NCI-H146 (cell line): ENCODE measurements at regions not wholly inside any gene's neighbourhood (a gene's known extent, or its start where the extent isn't known, plus 50 kb on each side); places are given as distances from the start of the nearest gene placed in this dataset.
"Not testable (repeated sequence)": the region's sequence is repeated elsewhere in the genome, so short reads cannot be mapped to it uniquely, and the experiment has no call there.

Source experiments
- DNase-seq: peaks from one replicate; lab custom pipeline; 2025; lab: John Stamatoyannopoulos, UW

DNA sequence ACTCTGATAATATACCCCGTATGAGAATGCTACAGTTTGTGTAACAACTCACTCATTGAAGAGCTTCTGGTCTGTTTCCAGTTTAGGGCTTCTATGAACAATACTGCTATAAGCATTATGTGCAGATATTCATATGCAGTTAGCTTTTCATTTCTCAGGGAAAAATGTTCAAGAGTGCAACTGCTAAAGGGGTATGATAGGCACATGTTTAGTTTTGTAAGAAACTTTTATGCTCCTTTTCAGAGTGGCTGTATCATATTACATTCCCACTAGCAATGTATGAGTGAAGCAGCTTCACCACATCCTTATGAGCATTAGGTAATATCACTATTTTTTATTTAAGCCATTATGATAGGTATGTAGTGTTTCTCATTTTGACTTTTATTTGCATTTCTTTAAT is 182.6 kb upstream of the CXCL12 start:
- DNase-seq: no peak

DNA sequence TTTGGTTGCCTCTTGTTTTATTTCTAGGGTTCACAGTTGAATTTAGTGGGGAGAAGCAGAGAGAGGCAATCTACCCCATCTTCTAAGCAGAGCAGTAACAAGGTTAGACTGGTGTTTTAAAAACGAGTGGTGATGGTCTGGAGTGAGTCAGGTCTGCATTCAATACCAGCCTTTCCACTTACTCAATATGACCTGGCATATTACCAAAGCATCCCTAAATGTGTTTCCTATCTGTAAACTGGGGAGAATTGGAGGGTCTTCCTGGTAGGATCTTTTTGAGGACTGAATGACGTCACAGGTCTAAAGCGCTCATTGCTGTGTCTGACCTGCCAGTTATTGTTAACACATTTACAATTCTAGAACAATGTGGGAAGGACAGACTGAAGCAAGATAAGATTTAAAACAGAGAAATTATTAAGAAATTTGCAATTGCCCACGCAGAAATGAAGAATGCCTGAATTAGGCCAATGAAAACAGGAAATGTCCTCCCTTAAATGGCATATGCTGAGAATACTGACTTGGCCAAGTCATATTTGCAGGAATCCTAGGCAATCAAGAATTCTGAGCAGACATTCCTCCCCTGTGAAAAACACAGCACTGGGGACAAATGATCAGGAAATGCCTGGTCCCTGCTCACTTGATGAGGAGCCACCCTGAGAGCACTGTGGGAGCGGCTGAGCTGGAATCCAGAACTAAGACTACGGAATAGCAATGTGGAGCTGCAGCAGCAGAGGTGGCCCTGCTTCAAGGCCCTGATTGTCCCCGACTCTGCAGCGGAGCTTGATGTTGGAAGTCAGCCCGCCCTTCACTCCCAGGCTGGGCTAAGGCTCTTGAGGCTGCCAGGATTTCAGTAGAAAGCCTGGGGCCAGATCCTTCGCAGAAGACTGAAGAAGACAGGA is 184.5 kb upstream of the CXCL12 start:
- DNase-seq: no peak

DNA sequence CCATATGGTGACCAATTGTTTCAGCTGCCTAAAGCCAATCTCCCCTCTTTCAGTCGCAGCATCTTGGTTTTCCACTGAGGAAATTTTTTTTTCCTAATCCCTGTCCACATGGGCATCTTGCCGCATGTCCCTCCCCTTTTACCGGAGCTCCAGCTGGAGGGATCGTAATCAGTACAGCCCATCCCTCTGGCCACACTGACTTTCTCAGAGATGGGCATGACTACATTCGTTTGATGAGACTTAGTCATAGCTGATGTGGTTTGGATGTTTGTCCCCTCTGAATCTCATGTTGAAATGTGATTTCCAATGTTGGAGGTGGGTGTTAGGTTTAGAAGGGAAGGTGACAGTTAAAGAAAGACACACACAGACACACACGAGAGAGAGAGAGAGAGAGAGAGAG is 186.8 kb upstream of the CXCL12 start:
- no peak for DNase-seq

DNA sequence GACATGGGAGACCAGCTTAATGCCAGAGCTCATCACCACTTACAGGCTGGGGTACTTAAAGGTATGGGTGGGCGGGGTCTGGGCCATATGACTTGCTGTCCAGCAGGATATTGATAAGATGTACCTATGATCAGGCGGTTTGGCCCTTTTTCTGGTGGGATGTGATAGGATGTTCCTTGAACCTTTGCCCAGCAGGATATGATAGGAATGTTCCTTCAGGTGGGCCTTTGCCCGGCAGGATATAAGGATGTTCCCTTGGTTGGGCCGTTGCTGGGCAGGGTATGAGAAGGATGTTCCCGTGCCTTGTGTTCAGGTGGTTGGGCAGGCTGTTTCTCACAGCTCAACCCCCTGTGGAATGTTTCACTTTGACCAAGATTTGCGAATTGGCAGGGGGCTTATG is 187.2 kb upstream of the CXCL12 start:
- DNase-seq: no peak

DNA sequence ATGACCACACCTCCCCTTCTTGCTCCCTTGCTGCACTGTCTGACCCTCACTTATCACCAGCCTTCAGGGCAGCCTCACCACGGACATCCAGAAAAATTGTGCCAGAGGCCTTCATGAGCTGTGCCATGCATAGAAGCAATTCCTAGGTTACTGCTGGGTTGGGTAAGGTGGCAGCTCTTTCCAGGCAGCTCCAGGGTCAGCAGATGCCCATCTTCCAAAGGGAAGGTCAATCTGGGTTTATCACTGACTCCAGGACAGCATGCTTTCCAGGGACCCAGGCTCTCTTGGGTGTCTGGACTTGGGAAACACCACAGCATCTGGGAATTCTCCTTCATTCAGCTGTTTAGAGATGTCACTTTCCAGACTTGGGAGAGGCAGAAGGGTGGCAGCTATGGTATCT is 188.9 kb upstream of the CXCL12 start:
- no peak for DNase-seq

DNA sequence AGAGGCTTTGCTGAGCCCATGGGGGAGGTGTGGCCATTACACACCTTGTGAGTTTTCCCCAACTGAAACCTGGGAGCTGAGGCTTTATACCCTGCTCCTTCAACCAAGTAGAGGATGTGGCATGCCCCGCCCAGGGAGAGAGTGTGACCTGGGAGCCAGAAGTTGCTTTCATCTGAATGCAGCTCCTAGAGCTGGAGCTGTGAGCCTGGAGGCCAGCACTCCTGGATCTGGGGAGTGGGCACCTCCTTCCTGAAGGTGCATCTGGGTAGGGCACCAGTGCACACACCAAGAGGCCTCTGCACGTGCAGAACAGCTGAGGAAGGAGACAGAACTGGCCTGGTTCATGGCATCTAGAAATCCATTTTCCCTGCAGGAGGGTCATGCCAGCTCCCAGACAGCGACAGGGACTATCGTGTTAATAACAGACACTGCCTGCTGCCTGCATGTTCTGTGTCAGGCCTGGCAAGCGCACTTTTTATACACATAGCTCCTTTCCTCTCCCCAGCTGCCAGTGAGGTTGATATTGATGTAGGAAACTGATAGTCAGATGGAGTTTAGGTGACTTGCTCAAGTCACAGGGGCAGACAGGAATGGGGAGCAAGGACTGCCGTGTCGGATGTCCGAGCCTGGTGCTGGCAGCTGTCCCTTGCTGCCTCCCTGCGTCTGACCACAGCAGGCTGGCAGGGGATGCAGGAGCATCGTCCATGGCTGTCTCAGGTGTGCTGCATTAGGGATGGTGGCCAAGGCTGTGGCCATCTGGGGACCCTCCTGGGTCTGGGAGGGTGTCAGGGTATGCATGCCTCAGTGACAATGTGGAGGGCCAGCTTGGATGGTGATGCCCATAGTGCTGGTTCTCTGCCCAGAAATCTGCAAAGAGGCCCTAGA is 189.9 kb upstream of the CXCL12 start:
- no peak for DNase-seq

DNA sequence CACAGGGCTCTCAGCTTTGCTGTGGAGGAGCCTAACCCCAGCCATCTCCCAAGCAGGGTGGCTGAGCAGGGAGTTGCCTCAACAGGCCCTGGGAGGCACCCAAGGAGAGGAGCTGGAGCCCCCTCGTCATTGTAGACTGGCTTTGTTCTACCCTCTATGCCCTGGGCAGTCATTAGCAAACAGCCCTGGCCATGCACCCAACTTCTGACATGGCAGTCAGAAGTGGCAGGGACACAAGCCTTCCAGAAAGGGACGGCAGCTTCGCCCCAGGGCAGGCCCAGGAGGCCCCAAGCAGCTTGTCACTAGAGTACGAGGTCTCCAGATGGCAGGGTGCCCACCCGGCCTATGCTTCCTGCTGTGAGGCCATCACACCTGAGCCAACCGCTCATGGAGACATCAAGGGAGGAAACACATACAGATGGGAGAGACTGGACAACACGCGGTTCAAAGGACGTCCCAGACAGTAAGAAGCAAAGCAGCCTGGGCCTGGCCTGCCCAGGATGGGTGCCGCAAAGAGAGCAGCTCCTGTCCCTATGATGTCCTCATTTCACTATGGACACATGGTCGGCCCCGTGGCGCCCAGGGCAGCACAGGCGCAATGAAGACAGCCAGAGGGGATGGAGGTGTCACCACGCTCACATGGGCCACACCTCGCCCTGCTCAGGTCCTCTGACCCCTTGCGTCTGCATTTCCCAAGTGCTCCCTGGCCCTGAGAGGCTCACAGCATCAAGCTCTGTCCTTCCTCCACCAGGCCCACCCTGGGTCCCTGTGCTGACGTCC is 190.9 kb upstream of the CXCL12 start:
- DNase-seq: no peak

DNA sequence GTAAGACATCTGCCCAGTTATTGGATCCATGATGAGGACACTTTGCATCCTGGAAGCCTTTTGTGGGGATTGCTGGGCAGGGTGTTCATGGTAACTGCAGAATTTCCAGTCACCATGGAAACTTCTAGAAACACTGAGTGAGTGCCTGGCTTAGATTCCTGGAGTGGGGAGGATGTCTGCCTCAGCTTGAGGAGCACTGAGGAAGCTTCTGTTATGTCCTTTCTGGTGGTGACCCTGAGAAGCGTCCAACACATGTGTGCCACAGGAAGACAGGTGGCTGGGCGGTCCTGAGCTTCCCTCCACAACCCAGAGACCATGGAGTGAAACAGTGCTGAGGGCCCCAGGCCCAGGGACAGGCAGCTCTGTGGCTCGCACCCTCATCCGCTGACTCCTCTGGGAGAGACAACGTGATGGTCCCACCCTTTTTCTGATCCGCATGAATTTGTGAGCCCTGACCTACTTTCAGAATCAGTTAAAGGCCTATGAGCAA is 191.8 kb upstream of the CXCL12 start:
- no peak for DNase-seq

DNA sequence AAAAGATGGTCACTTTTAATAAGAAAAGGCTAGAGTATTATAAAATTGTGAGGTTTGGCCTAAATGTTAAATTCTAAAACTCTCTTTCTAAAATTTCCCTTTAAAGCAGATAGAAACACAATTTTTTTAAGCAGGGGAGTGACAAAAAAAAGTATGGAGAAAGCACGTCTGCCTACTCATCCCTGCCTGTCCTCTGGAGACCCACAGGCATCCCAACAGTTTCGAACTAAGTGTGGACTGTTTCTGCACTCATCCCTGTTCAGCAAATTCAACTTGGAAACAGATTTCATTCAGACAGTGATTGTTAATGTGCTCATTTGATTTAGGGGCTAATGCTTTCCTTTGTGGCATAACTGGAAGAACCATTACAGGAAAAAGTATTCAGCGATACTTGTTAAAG is 192.6 kb upstream of the CXCL12 start:
- DNase-seq: no peak

DNA sequence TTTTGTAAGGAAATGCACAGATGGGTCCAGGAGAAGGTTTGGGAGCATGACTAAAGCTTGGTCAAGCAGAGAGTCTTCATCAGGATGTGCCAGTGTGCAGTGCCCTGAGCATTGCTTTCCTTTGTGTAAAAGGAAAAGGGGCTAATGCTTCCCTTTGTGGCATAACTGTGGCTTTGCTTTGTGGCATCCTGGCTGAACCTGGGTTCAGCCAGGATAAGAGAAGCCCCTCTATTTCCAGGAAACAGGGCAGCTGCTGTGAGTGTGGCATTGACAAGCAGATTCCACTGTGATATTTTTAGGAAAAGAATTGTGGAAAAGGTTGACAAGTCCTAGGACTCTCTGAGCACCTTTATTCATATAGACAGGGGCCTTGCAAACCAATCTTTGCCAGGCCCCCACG is 193.4 kb upstream of the CXCL12 start:
- no peak for DNase-seq

DNA sequence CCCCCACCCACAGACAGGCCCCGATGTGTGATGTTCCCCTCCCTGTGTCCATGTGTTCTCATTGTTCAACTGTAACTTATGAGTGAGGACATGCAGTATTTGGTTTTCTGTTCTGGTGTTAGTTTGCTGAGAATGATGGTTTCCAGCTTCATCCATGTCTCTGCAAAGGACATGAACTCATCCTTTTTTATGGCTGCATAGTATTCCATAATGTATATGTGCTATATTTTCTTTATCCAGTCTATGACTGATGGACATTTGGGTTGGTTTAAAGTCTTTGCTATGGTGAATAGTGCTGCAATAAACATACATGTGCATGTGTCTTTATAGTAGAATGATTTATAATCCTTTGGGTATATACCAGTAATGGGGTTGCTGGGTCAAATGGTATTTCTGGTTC is 194.1 kb upstream of the CXCL12 start:
- not testable (repeated sequence) for DNase-seq

DNA sequence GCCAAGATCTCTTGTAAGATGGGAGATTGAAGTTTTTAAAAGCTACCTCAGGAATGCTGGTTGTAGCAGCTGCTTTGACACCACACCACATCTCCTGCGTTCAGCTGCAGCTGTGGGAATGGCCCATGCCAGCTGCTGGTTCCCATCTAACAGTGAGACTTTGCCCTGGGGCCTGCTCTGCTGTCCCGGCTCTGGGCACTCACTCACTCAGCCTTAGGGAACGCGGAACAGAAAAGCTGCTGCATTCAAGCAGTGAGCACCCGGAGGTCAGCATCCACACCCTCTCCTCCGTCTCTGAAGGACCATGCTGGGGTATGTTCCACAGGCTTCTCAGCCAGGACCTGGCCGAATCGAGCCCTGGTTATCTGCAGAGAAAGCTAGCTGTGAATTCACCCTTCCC is 197.1 kb upstream of the CXCL12 start:
- DNase-seq: no peak

DNA sequence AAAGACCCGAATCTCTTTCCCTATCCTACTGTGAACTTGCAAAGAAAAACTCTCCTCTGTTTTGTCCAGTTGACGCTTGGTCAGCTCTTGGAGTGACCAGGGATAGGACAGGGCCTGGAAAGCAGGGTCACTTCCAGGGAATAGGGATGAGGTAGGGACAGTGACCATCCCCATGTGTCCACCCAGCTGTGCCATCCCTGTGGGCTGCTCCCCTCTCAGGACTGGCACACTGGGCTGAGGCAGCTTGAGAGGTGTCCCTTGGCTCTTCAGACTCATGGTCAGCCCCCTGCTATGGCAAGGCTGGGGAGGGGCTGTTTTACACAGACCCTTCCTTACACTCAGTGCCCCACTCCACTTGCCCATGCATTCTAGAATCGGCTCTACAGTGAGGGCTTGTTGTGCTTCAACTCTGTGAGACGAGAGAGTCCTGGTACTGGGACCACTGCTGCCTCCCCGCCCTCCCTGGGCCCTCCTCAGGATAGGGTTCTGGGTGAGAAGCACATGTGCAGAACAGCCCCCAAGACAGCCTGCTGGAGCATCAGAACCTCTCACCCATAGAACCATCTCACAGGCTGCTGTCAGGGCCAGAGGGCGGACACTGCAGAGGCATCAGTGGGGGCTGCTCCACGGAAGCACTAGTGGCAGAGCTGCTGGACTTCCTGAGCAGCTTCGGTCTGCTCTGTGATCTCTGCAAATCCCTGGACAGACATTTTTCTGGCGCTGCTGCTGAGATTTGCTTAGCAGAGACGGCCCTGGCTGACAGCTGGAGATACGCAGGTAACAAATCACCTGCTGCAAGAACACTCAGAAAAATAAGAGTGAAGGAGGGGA is 202.8 kb upstream of the CXCL12 start:
- DNase-seq: no peak

DNA sequence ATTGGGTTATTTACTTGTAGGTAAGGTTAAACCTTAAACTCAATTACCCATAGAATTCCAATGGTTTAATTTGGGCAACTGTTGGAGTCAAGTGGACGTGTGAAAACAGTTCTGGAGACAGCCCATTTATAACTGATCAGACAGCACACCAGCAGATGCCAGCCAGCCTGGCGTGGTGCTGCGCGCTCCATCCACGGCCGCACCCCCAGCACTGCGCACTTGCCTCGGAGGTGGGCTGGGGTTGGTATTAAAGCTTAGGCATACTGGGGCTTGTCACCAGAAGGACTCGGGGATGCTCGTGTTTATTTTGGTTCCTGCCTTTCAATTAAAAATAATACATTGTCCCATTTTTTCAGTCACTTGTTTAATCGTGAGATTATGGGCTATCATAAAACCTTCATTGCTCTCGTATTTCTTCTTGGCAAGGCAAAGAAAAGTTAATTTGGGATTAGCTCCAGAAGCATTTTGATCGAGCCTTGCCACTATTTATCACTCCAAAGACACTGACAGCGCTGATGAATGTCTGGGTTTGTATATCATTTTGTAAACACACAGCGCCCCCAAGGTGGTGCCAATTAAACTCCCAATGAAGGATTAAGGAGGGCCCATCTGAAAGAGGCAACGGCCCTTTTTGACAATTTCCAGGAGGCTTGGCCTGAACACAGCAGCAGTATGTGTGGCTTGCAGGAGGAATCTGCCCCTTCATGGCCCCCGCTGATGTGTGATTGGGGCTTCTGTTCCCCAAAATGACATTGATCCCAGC is 204.5 kb upstream of the CXCL12 start:
- DNase-seq: no peak

DNA sequence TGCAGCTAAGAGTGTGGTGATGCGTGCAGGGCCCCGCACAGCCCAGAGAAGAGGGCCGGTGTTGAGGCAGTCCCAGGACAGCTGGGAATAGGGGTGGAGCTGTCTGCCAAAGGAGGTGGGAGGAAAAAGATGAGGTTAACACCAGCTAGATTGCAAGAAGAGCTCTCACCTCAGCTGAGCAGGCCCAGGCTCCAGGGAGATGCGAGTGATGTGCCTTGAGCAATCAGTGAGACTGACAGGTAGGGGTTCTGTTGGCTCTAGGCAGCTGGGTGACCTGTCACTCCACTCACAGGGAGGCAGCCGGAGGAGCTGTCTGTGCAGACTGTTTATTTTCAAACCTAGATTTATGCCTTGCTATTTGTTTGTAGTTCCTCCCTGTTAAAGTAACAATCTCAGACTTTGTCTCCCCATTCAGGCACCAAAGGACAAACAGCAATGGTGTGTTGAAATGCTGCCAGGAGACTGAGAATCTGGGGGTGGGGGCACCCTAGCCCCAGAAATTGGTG is 205.1 kb upstream of the CXCL12 start:
- no peak for DNase-seq

DNA sequence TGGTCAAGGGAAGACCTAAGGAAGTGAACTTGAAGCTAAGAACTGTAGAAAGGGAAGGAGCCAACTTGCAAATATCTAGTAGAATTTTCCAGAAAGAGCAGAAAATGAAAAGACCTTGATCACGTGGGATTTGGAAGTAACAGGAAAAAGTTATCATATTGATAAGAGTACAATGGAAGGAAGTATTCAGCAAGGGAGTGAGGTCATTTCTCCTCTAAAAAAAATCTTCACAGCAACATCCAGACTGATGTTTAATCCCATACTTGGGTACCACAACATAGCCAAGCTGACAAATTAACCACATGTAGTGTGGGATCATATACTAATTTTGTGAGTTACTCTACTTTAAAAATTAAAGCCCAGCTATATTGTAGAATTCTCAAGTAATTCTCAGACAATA is 207.0 kb upstream of the CXCL12 start:
- DNase-seq: no peak

DNA sequence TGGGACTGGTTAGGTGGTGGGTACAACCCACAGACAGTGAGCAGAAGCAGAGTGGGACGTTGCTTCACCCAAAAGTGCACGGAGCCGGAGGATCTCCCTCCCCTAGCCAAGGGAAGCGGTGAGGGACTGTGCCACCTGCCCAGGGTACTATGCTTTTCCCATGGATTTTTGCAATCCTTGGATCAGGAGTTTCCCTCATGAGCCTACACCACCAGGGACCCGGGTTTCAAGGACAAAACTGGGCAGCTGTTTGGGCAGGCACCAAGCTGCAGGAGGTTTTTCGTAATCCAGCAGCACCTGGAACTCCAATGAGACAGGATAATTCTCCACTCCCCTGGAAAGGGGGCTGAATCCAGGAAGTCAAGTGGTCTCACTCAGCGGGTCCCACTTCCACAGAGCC is 209.1 kb upstream of the CXCL12 start:
- no peak for DNase-seq

DNA sequence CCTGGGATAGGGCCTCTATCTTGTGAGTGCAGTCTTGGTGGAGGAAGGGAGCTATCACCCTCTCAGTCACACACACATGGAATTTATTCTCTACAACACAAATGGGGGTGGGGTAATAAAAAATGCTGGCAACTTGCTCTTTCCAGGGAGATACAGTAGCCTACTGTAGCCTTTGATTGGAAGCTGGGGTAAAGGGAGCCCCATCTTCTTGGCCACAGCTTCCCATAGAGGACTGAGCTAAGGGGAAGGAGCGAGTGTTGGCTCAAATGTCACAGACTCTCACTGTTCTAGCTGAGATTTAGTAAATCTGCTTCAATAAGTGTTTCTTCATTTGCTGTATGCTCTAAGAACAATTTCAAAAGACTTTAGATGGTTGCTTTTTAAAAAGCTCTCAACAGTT is 222.2 kb upstream of the CXCL12 start:
- DNase-seq: no peak

DNA sequence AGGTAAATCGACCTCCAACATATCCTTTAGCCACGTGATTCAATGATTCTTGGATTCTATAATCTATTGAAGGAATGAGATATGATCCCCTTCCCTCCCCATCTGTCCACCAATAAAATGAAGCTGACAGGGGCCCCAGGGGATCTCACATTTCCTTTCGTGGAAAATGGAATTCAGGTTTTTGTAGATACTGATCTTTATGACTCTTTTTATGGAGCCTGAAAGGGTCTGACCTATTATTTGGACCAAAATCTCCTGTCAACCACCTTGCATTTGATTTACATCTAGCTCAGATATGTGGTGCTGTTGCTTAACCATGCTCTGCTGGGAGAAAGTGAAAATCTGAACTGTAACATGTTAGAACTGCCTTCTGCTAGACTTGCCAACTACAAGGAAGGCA is 234.0 kb upstream of the CXCL12 start:
- no peak for DNase-seq

DNA sequence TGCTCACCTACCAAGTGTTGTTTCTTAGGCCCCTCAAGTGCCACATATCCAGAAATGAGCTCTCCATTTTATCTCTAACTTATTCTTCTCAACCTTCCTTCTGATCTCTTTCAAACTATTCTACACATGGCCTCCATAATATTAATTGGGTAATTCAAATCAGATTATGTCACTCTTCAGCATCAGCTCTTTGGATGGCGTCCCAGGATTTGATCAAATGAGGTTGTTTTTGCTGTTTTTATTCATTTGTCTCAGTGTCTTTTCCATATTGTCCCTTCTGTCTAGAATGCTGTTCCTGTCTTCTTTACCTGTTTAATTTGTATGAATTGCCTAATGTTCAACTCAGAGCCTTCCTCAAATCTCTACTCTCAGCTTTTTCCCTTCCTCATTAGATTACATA is 234.6 kb upstream of the CXCL12 start:
- no peak for DNase-seq
